A549 (cell line): ENCODE measurements at regions not wholly inside any gene's neighbourhood (a gene's known extent, or its start where the extent isn't known, plus 50 kb on each side); places are given as distances from the start of the nearest gene placed in this dataset.

ENCODE experiments used
- ATAC-seq, 2 experiments: fragments of 200-7000 bp in 1 of 2; fragments of >200 bp in 1 of 2; cut with Nextera tagmentation in 1 of 2; cut with Tn5 transposase in 1 of 2; 3 replicates each; pipeline versions ENCODE4 v1.8.0 to v1.9.1; 2018 to 2020; ENCODE audit warnings: mild to moderate bottlenecking in 1 of 2, moderate library complexity in 1 of 2
- CTCF ChIA-PET: fragments of 300-600 bp; sonication (Branson Sonifier 250); formaldehyde crosslinking; extraction: SDS; loops from one replicate; lab custom pipeline; 2021; ENCODE audit warnings: antibody characterized with exemption, inconsistent platforms; lab: Yijun Ruan, JAX
- POLR2A ChIA-PET: fragments of 350-600 bp; formaldehyde crosslinking; extraction: SDS; loops from one replicate; lab custom pipeline; 2021; ENCODE audit warnings: antibody characterized with exemption, inconsistent platforms; lab: Yijun Ruan, JAX
- DNase-seq, 2 experiments: peaks; one replicate each; pipeline versions ENCODE4 v3.0.0 to v3.0.0-alpha.2; 2011 to 2016; ENCODE audit warnings: low read depth in 1 of 2, low spot score in 1 of 2
- FAIRE-seq: peaks from 2 replicates; lab custom pipeline; 2011; peaks lifted over from hg19 to GRCh38; lab: Jason Lieb, UNC
- H3K27ac ChIP-seq, 2 experiments: fragments of >200 bp; sonication (Bioruptor Twin); formaldehyde crosslinking; 3 replicates each; pipeline ENCODE4 v1.5.1; 2016 to 2017
- H3K4me1 ChIP-seq: fragments of >200 bp; sonication (Bioruptor Twin); formaldehyde crosslinking; 3 replicates; pipeline ENCODE4 v1.6.1; 2016
- H3K4me2 ChIP-seq: fragments of >200 bp; sonication (Bioruptor Twin); formaldehyde crosslinking; 3 replicates; pipeline ENCODE4 v1.6.1; 2016
- H3K4me3 ChIP-seq: fragments of >200 bp; sonication (Bioruptor Twin); formaldehyde crosslinking; 3 replicates; pipeline ENCODE4 v1.5.1; 2016
- H3K9me3 ChIP-seq: fragments of >200 bp; sonication (Bioruptor Twin); formaldehyde crosslinking; 3 replicates; pipeline ENCODE4 v1.6.1; 2016
- BCL3 ChIP-seq: fragments of >200 bp; sonication (Bioruptor Twin); formaldehyde crosslinking; IDR thresholded peaks from 3 replicates; pipeline ENCODE4 v1.6.1; 2016
- CEBPB ChIP-seq, 2 experiments: fragments of >200 bp in 1 of 2; sonication (Bioruptor Twin) in 1 of 2; formaldehyde crosslinking in 1 of 2; IDR thresholded peaks; 2 replicates each; pipeline ENCODE4 v1.6.1; 2012 to 2016
- CHD2 ChIP-seq: fragments of 150-350 bp; IDR thresholded peaks from 2 replicates; pipeline ENCODE4 v1.6.1; 2014; ENCODE audit warnings: low read length; ENCODE audit not compliant: partially characterized antibody
- CHD4 ChIP-seq: fragments of 200-600 bp; sonication (generic); IDR thresholded peaks from 2 replicates; pipeline ENCODE4 v1.6.1; 2016; ENCODE audit warnings: antibody characterized with exemption, mild to moderate bottlenecking, borderline replicate concordance
- E2F6 ChIP-seq: IDR thresholded peaks from 2 replicates; pipeline ENCODE4 v1.6.1; 2012; ENCODE audit warnings: low read depth, borderline replicate concordance
- EHMT2 ChIP-seq: fragments of 200-600 bp; sonication (generic); IDR thresholded peaks from 2 replicates; pipeline ENCODE4 v1.6.1; 2016; ENCODE audit warnings: antibody characterized with exemption, low read depth, mild to moderate bottlenecking, moderate library complexity
- ELK1 ChIP-seq: fragments of 150-350 bp; IDR thresholded peaks from 2 replicates; pipeline ENCODE4 v1.6.1; 2014; ENCODE audit warnings: low read depth, mild to moderate bottlenecking, low read length
- FOXS1 ChIP-seq: fragments of 250-450 bp; sonication (Bioruptor Pico); IDR thresholded peaks from 2 replicates; pipeline ENCODE4 v1.5.0; 2020; ENCODE audit warnings: mild to moderate bottlenecking, moderate library complexity
- HES2 ChIP-seq: fragments of >200 bp; sonication (Bioruptor Twin); formaldehyde crosslinking; IDR thresholded peaks from 2 replicates; pipeline ENCODE4 v1.6.1; 2016
- HMGXB4 ChIP-seq: fragments of 250-450 bp; sonication (Bioruptor Pico); IDR thresholded peaks from 2 replicates; pipeline ENCODE4 v1.5.0; 2021; ENCODE audit warnings: mild to moderate bottlenecking, moderate library complexity, borderline replicate concordance
- HOXA7 ChIP-seq: fragments of 250-450 bp; sonication (Bioruptor Pico); IDR thresholded peaks from 2 replicates; pipeline ENCODE4 v1.5.0; 2020; ENCODE audit warnings: mild to moderate bottlenecking, moderate library complexity
- JUN ChIP-seq, 2 experiments: fragments of >200 bp; sonication (Bioruptor Twin); formaldehyde crosslinking; IDR thresholded peaks; 2 replicates in 1 of 2; 3 replicates in 1 of 2; pipeline ENCODE4 v1.6.1; 2016 to 2017
- JUNB ChIP-seq: fragments of >200 bp; sonication (Bioruptor Twin); formaldehyde crosslinking; IDR thresholded peaks from 2 replicates; pipeline ENCODE4 v1.6.1; 2016
- KDM1A ChIP-seq: fragments of 200-600 bp; sonication (generic); IDR thresholded peaks from 2 replicates; pipeline ENCODE4 v1.6.1; 2016; ENCODE audit warnings: low read depth, mild to moderate bottlenecking
- MAFK ChIP-seq: fragments of 450-650 bp; IDR thresholded peaks from 2 replicates; pipeline ENCODE4 v1.6.1; 2014; ENCODE audit not compliant: partially characterized antibody
- MAX ChIP-seq: IDR thresholded peaks from 2 replicates; pipeline ENCODE4 v1.6.1; 2012
- MAZ ChIP-seq: fragments of 150-350 bp; IDR thresholded peaks from 2 replicates; pipeline ENCODE4 v1.6.1; 2014; ENCODE audit warnings: antibody characterized with exemption, low read depth, low read length, borderline replicate concordance
- PHF8 ChIP-seq: fragments of 200-600 bp; sonication (generic); IDR thresholded peaks from 2 replicates; pipeline ENCODE4 v1.6.1; 2016; ENCODE audit warnings: low read depth, mild to moderate bottlenecking, antibody characterized with exemption, moderate library complexity, borderline replicate concordance
- RAD21 ChIP-seq, 2 experiments: fragments of >200 bp in 1 of 2; sonication (Bioruptor Twin) in 1 of 2; formaldehyde crosslinking in 1 of 2; IDR thresholded peaks in 1 of 2; conservative IDR thresholded peaks in 1 of 2; 2 replicates in 1 of 2; 3 replicates in 1 of 2; pipeline ENCODE4 v1.6.1; 2012 to 2018; ENCODE audit warnings: inconsistent platforms in 1 of 2
- RCOR1 ChIP-seq: fragments of 150-350 bp; IDR thresholded peaks from 2 replicates; pipeline ENCODE4 v1.6.1; 2014; ENCODE audit warnings: antibody characterized with exemption, low read length, low read depth
- SREBF2 ChIP-seq: fragments of 450-650 bp; IDR thresholded peaks from 2 replicates; pipeline ENCODE4 v1.6.1; 2014; ENCODE audit warnings: mild to moderate bottlenecking, moderate library complexity
- ZC3H11A ChIP-seq: fragments of 450-650 bp; IDR thresholded peaks from 2 replicates; pipeline ENCODE4 v1.6.1; 2014; ENCODE audit warnings: antibody characterized with exemption, mild to moderate bottlenecking
- ZSCAN20 ChIP-seq: fragments of 250-450 bp; sonication (Bioruptor Pico); IDR thresholded peaks from 2 replicates; pipeline ENCODE4 v1.8.0; 2022; ENCODE audit warnings: mild to moderate bottlenecking, moderate library complexity
- WGBS: methylation state at CpG from one replicate; pipeline ENCODE4 v1.1.6; 2017; ENCODE audit errors: missing lambda C conversion rate; 5-methylcytosine and 5-hydroxymethylcytosine counted together

- Histone ChIP-seq H3K4me3 (no peak overlapping the region), H3K9me3 (no peaks in the 10 kb centered on the region; the same call in 2 of the 3 replicates), H3K4me1 (no peaks in the 10 kb centered on the region), H3K27ac (no peak overlapping the region)
- POLR2A ChIA-PET, result no interaction called here
- no peak for ATAC-seq
- WGBS, result 5% methylated on average over 2 of the region's 2 CpGs
- DNase-seq, result no peak
- no peak for FAIRE-seq
- TF ChIP-seq HMGXB4, result no peak
- TF ChIP-seq JUNB, result no peak
- no peak for TF ChIP-seq RAD21 (conservative IDR thresholded peaks at IDR 0.05 in 1 of 2, IDR thresholded peaks at IDR 0.05 in 1 of 2)
- no peak for TF ChIP-seq HES2
- no peak for TF ChIP-seq SREBF2
- no peak for TF ChIP-seq FOXS1 (CRISPR knock-in tag)
- no peak for TF ChIP-seq CHD2
- TF ChIP-seq MAX, result no peak
- TF ChIP-seq BCL3, result no peak
- no peak for TF ChIP-seq CHD4
- no peak for TF ChIP-seq RCOR1
- TF ChIP-seq CEBPB (IDR thresholded peaks at IDR 0.05), result no peak
- no peak for TF ChIP-seq MAFK
- no peak for TF ChIP-seq E2F6
- TF ChIP-seq HOXA7 (CRISPR knock-in tag), result no peak
- TF ChIP-seq ELK1, result no peak
- no peak for TF ChIP-seq JUN (IDR thresholded peaks at IDR 0.05)
- no peak for TF ChIP-seq ZC3H11A
- TF ChIP-seq, all 56 proteins: peak for 0
- no peak overlapping the region for H3K4me2 ChIP-seq
- CTCF ChIA-PET, result no interaction called here
Measured at GRCh38 chr10:78555128-78555527, 513.6 kb upstream of the ZMIZ1 start.

GRCh38 chr10:78556705-78557432, 511.9 kb upstream of the ZMIZ1 start:
- WGBS, result 69% methylated on average over 2 of the region's 2 CpGs
- ATAC-seq (no peak), DNase-seq (no peak), FAIRE-seq (no peak)
- H3K4me3 ChIP-seq, result no peak overlapping the region
- POLR2A ChIA-PET, result no interaction called here
- TF ChIP-seq HOXA7 (CRISPR knock-in tag) (no peak), HES2 (no peak), RCOR1 (no peak), EHMT2 (no peak), KDM1A (no peak), ZC3H11A (no peak), PHF8 (no peak), ZSCAN20 (CRISPR knock-in tag) (no peak), HMGXB4 (no peak), MAZ (no peak), JUN (IDR thresholded peaks at IDR 0.05) (no peak)
- no peak overlapping the region for H3K4me2 ChIP-seq
- H3K27ac ChIP-seq, result no peak overlapping the region
- H3K4me1 ChIP-seq, result no peaks in the 10 kb centered on the region
- H3K9me3 ChIP-seq, result no peaks in the 10 kb centered on the region; the same call in 2 of the 3 replicates
- CTCF ChIA-PET, result no interaction called here
